Spleen (tissue), 11 donors: ENCODE measurements at regions not wholly inside any gene's neighbourhood (a gene's known extent, or its start where the extent isn't known, plus 50 kb on each side); places are given as distances from the start of the nearest gene placed in this dataset.

ENCODE experiments used
- DNase-seq: peaks from one replicate; pipeline ENCODE4 v3.0.0-alpha.2; 2020
- H3K27ac ChIP-seq, 8 donors: fragments of 200-600 bp; sonication (generic) in 7 of 8; 1 replicate in 4 of 8; 2 replicates in 4 of 8; pipeline versions ENCODE4 v1.5.0 to v1.8.0; 2016 to 2021; ENCODE audit warnings: inconsistent platforms in 4 of 8, mild to moderate bottlenecking in 4 of 8, moderate library complexity in 1 of 8
- H3K27me3 ChIP-seq, 7 donors: fragments of 200-600 bp; sonication (generic) in 6 of 7; replicated peaks in 1 of 7; 1 replicate in 4 of 7; 2 replicates in 3 of 7; pipeline versions ENCODE4 v1.5.0 to v1.8.0; 2016 to 2021; ENCODE audit warnings: inconsistent platforms in 3 of 7, mild to moderate bottlenecking in 1 of 7
- H3K36me3 ChIP-seq, 6 donors: fragments of 200-600 bp; sonication (generic) in 5 of 6; 1 replicate in 4 of 6; 2 replicates in 2 of 6; pipeline versions ENCODE4 v1.5.0 to v1.8.0; 2016 to 2021; ENCODE audit warnings: inconsistent platforms in 2 of 6
- H3K4me1 ChIP-seq, 6 donors: fragments of 200-600 bp; sonication (generic) in 5 of 6; 1 replicate in 3 of 6; 2 replicates in 3 of 6; pipeline versions ENCODE4 v1.5.0 to v1.8.0; 2016 to 2021; ENCODE audit warnings: inconsistent platforms in 3 of 6
- H3K4me3 ChIP-seq, 8 donors: fragments of 200-600 bp; sonication (generic) in 7 of 8; 1 replicate in 4 of 8; 2 replicates in 4 of 8; pipeline versions ENCODE4 v1.5.0 to v1.8.0; 2016 to 2021; ENCODE audit warnings: inconsistent platforms in 4 of 8, mild to moderate bottlenecking in 4 of 8, moderate library complexity in 2 of 8
- H3K9me3 ChIP-seq, 8 donors: fragments of 200-600 bp; sonication (generic) in 7 of 8; 1 replicate in 4 of 8; 2 replicates in 4 of 8; pipeline versions ENCODE4 v1.5.0 to v1.8.0; 2016 to 2021; ENCODE audit warnings: inconsistent platforms in 4 of 8
- CTCF ChIP-seq, 11 experiments: fragments of 200-600 bp in 7 of 11; fragments of 450-650 bp in 4 of 11; sonication (generic) in 4 of 11; IDR thresholded peaks in 8 of 11; conservative IDR thresholded peaks in 3 of 11; 1 replicate in 7 of 11; 2 replicates in 4 of 11; pipeline versions ENCODE4 v1.4.0 to v1.8.0; 2016 to 2021; ENCODE audit warnings: antibody characterized with exemption in 11 of 11, inconsistent platforms in 4 of 11, mild to moderate bottlenecking in 1 of 11
- POLR2A ChIP-seq, 3 donors: fragments of 450-650 bp; IDR thresholded peaks; one replicate each; pipeline ENCODE4 v1.5.1; 2017; ENCODE audit warnings: antibody characterized with exemption in 3 of 3, mild to moderate bottlenecking in 1 of 3
- POLR2AphosphoS5 ChIP-seq, 3 donors: sonication (generic); formaldehyde crosslinking; IDR thresholded peaks; one replicate each; pipeline ENCODE4 v1.5.1; 2017; ENCODE audit warnings: antibody characterized with exemption in 3 of 3
- WGBS, 5 donors: extraction: QIAGEN DNeasy Blood & Tissue Kit in 3 of 5; methylation state at CpG; one replicate each; pipeline versions ENCODE4 v1.1.5 to v1.1.7; 2013 to 2018; 5-methylcytosine and 5-hydroxymethylcytosine counted together
- intact Hi-C: fragments of 100-400 bp; cut with DNase I; formaldehyde crosslinking; loops from one replicate; pipeline ENCODE4 v1.15.0; 2023; ENCODE audit warnings: low total_unique reads
- donor health status: healthy with polysubstance abuse.
- donor health status: DM: no; HTN: no; CAD: no; lungs with moderate emphysema.
- donor health status: DM: no; HTN: no; CAD: no.
- donor health status: Bipolar disorder and iron deficiency.
- donor health status: healthy.
- donor health status: DM: no; HTN: no; CAD: no.
- donor health status: DM: yes; HTN: yes; CAD: no.

GRCh38 chr2:188645986-188646385, 328.2 kb upstream of the COL3A1 start:
- peaks cover 0 to 12% (median 6%) of the 10 kb centered on the region in 8 donors for H3K9me3 ChIP-seq
- no peak overlapping the region for H3K27ac ChIP-seq
- no peaks in the 10 kb centered on the region for H3K36me3 ChIP-seq
- H3K4me3 ChIP-seq = no peak overlapping the region
- WGBS, 5 donors = 43 to 60% (median 51%) methylated on average over 2 of the region's 2 CpGs
- no peaks in the 10 kb centered on the region for H3K4me1 ChIP-seq
- H3K27me3 ChIP-seq = no peaks in the 10 kb centered on the region
- intact Hi-C loops = no loop called here
- DNase-seq = no peak
- TF ChIP-seq POLR2A (IDR thresholded peaks at IDR 0.05) (no peak), POLR2AphosphoS5 (IDR thresholded peaks at IDR 0.05) (no peak), CTCF (IDR thresholded peaks at IDR 0.05 in 8 of 11, conservative IDR thresholded peaks at IDR 0.05 in 3 of 11) (no peak)

GRCh38 chr2:188647430-188648070, 326.6 kb upstream of the COL3A1 start:
- TF ChIP-seq POLR2AphosphoS5 (IDR thresholded peaks at IDR 0.05) (no peak), POLR2A (IDR thresholded peaks at IDR 0.05) (no peak), CTCF (IDR thresholded peaks at IDR 0.05 in 8 of 11, conservative IDR thresholded peaks at IDR 0.05 in 3 of 11) (no peak)
- no peaks in the 10 kb centered on the region for H3K36me3 ChIP-seq
- no peak overlapping the region for H3K27ac ChIP-seq
- no peaks in the 10 kb centered on the region for H3K27me3 ChIP-seq
- peaks cover 0 to 12% (median 3%) of the 10 kb centered on the region in 8 donors for H3K9me3 ChIP-seq
- intact Hi-C loops = no loop called here
- no peak overlapping the region for H3K4me3 ChIP-seq
- no peak for DNase-seq
- H3K4me1 ChIP-seq = no peaks in the 10 kb centered on the region
- 82 to 95% (median 89%) methylated on average over 3 of the region's 3 CpGs for WGBS, 5 donors

GRCh38 chr2:188659656-188660406, 314.3 kb upstream of the COL3A1 start:
- H3K27ac ChIP-seq = no peak overlapping the region
- WGBS, 5 donors = 81 to 94% (median 92%) methylated on average over 1 of the region's 1 CpG
- no peaks in the 10 kb centered on the region for H3K9me3 ChIP-seq
- no peak overlapping the region for H3K4me3 ChIP-seq
- no peaks in the 10 kb centered on the region for H3K4me1 ChIP-seq
- no peaks in the 10 kb centered on the region for H3K27me3 ChIP-seq
- no peaks in the 10 kb centered on the region for H3K36me3 ChIP-seq
- DNase-seq = no peak
- intact Hi-C loops = no loop called here
- no peak for TF ChIP-seq POLR2AphosphoS5 (IDR thresholded peaks at IDR 0.05)
- TF ChIP-seq CTCF (IDR thresholded peaks at IDR 0.05 in 8 of 11, conservative IDR thresholded peaks at IDR 0.05 in 3 of 11) = no peak
- no peak for TF ChIP-seq POLR2A (IDR thresholded peaks at IDR 0.05)

- TF ChIP-seq CTCF (IDR thresholded peaks at IDR 0.05 in 8 of 11, conservative IDR thresholded peaks at IDR 0.05 in 3 of 11) = no peak
- TF ChIP-seq POLR2A (IDR thresholded peaks at IDR 0.05) = no peak
- TF ChIP-seq POLR2AphosphoS5 (IDR thresholded peaks at IDR 0.05) = no peak
- Histone ChIP-seq H3K27ac (no peak overlapping the region), H3K4me1 (no peaks in the 10 kb centered on the region), H3K36me3 (no peaks in the 10 kb centered on the region), H3K4me3 (no peak overlapping the region), H3K9me3 (no peaks in the 10 kb centered on the region), H3K27me3 (no peaks in the 10 kb centered on the region)
- intact Hi-C loops = no loop called here
- DNase-seq = no peak
- WGBS, 5 donors = 61 to 78% (median 70%) methylated on average over 2 of the region's 2 CpGs
Measured at GRCh38 chr2:188663301-188663700, 310.9 kb upstream of the COL3A1 start.
